ENCODE measurements at regions not wholly inside any gene's neighbourhood (a gene's known extent, or its start where the extent isn't known, plus 50 kb on each side); places are given as distances from the start of the nearest gene placed in this dataset.

- TF ChIP-seq ZNF217 (IDR thresholded peaks at IDR 0.05) (0 out of 2 replicates have a peak, but pooled peaks have one; percentile 29), ZBTB33 (IDR thresholded peaks at IDR 0.05) (no peak), IKZF2 (IDR thresholded peaks at IDR 0.05) (peak; percentile 80), STAT3 (IDR thresholded peaks at IDR 0.05; ENCODE audit: low read depth, low read length) (0 out of 2 replicates have a peak, but pooled peaks have one; percentile 40), YY1 (IDR thresholded peaks at IDR 0.05; ENCODE audit: low read depth, low read length) (no peak), FOXK2 (IDR thresholded peaks at IDR 0.05) (peak; percentile 53; the same call in 1 of the 2 replicates), ZNF687 (IDR thresholded peaks at IDR 0.05) (peak; percentile 67), MEF2B (IDR thresholded peaks at IDR 0.05; ENCODE audit: partially characterized antibody, poor library complexity, severe bottlenecking) (peak; percentile 100), RCOR1 (conservative IDR thresholded peaks at IDR 0.05; ENCODE audit: low read depth, low read length) (0 out of 2 replicates have a peak, but pooled peaks have one; percentile 57), MXI1 (IDR thresholded peaks at IDR 0.05; ENCODE audit: low read depth, low read length) (peak; percentile 62), TCF3 (IDR thresholded peaks at IDR 0.05; ENCODE audit: borderline replicate concordance, insufficient read depth, low read depth, low read length) (no peak), PKNOX1 (IDR thresholded peaks at IDR 0.05) (peak; percentile 67), ZNF622 (IDR thresholded peaks at IDR 0.05) (no peak), NFIC (IDR thresholded peaks at IDR 0.05; ENCODE audit: low read depth, low read length) (peak; percentile 42; the same call in 1 of the 2 replicates), ZBTB40 (IDR thresholded peaks at IDR 0.05; ENCODE audit: borderline replicate concordance) (no peak), PAX5 (IDR thresholded peaks at IDR 0.05; ENCODE audit: borderline replicate concordance, low read depth, low read length) (peak; percentile 71; the same call in 1 of the 2 replicates), IKZF1 (conservative IDR thresholded peaks at IDR 0.05) (peak; percentile 84), NBN (IDR thresholded peaks at IDR 0.05) (peak; percentile 73), HDAC6 (IDR thresholded peaks at IDR 0.05; ENCODE audit: unreplicated experiment) (no peak), NR2F1 (conservative IDR thresholded peaks at IDR 0.05) (0 out of 2 replicates have a peak, but pooled peaks have one; percentile 64)
Measured at GRCh38 chr9:110128664-110129329, 79.2 kb downstream of the C9orf152 start (continued).
